ENCODE measurements at regions not wholly inside any gene's neighbourhood (a gene's known extent, or its start where the extent isn't known, plus 50 kb on each side); places are given as distances from the start of the nearest gene placed in this dataset.

DNA sequence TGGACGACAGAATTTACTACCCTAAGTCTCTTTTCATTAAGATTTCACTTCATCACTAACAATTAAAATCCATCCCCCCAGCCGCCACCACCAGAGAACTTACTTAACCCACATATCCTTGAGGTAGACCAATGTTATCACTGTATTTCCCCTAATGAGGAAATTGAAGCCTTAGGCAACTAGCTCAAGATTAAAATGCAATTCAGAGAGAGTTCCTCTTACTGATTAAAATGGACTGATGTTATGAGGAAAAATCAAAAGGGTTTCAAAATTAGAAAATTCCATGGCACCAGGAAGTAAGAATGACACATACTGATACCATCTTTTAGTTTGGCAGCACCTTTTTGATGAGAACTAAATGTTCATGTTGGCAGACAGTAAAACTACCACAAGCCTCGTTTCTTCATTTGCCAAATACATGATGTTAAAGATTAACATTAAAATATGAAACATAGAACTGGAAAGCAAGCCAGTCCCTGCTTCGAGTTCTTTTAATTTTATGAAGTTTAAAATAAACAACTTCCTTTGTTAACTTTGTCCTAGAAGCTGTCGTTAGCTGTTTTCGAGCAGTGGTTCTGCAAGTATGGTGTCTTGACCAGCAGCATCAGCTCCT lies 69.3 kb upstream of the CCDC160 start:
- Histone ChIP-seq H3K4me3 (ENCODE audit: low read depth, low read length) (no peak overlapping the region), H3K36me3 (replicated peaks) (no peaks in the 10 kb centered on the region), H3K27me3 (replicated peaks) (no peaks in the 10 kb centered on the region), H3K27ac (no peak overlapping the region)
- in situ Hi-C loops (cut with HindIII; ENCODE audit: low pct_ligation_motif_present, low sequenced_read_pairs): no loop called here
- no peak for DNase-seq
- TF ChIP-seq CTCF (IDR thresholded peaks at IDR 0.05; ENCODE audit: low read depth, low read length, missing control alignments): no peak

DNA sequence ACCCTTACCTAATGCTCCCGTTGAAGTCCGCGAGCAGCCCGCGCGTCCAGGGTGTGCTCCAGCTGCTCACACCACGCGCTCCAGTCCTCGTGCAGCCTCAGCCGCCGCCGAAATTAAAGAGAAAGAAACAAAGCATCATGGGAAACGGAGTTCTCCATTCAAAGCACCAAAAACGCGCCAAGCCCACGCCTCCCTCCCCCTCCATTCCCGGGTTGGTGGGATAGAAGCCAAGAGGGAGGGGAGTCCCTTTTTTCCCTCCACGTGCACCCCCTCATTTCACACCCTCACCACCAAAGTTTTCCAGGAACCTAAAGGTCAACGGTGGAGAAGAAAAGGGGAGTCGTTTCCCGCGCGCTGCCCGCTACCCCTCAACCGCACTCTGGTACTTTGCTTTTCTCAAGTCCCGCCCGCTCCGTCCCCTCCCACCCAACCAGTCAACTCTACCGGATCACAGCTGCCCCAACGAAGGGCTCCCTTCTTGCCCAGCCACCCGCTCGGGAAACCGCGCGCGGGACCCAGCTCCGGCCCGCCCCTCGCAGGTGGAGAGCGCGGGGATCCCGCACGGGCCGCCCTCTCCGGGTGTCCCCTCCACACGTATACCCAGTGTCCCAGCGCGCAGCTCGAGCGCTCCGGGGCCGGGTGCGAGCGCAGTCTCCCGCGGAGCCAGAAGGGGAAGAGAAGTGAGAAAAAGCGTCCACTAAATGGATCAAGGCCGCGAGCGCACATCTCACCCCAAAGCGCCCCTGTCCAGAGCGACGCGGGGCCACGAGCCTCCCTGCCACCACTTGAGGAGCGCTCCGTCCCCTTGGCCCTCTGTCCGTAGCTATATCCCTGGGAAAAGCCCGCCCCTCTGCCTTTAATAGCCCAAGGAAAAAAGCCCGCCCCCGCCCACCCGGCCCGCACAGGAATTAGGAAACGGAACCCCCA lies 65.1 kb upstream of the CCDC160 start:
- Histone ChIP-seq H3K27me3 (replicated peaks) (peaks cover 9% of the 10 kb centered on the region), H3K36me3 (replicated peaks) (no peaks in the 10 kb centered on the region), H3K4me3 (ENCODE audit: low read depth, low read length) (peak overlapping the region; percentile 39), H3K27ac (no peak overlapping the region)
- no peak for DNase-seq
- in situ Hi-C loops (cut with HindIII; ENCODE audit: low pct_ligation_motif_present, low sequenced_read_pairs): no loop called here
- no peak for TF ChIP-seq CTCF (IDR thresholded peaks at IDR 0.05; ENCODE audit: low read depth, low read length, missing control alignments)

- no peak for DNase-seq
- peak overlapping the region; percentile 39 for H3K4me3 ChIP-seq (ENCODE audit: low read depth, low read length)
- in situ Hi-C loops (cut with HindIII; ENCODE audit: low pct_ligation_motif_present, low sequenced_read_pairs): no loop called here
- H3K27me3 ChIP-seq (replicated peaks): peaks cover 9% of the 10 kb centered on the region
- no peak overlapping the region for H3K27ac ChIP-seq
- TF ChIP-seq CTCF (IDR thresholded peaks at IDR 0.05; ENCODE audit: low read depth, low read length, missing control alignments): no peak
- no peaks in the 10 kb centered on the region for H3K36me3 ChIP-seq (replicated peaks)
Measured at GRCh38 chrX:134172588-134173259, 64.3 kb upstream of the CCDC160 start.

DNA sequence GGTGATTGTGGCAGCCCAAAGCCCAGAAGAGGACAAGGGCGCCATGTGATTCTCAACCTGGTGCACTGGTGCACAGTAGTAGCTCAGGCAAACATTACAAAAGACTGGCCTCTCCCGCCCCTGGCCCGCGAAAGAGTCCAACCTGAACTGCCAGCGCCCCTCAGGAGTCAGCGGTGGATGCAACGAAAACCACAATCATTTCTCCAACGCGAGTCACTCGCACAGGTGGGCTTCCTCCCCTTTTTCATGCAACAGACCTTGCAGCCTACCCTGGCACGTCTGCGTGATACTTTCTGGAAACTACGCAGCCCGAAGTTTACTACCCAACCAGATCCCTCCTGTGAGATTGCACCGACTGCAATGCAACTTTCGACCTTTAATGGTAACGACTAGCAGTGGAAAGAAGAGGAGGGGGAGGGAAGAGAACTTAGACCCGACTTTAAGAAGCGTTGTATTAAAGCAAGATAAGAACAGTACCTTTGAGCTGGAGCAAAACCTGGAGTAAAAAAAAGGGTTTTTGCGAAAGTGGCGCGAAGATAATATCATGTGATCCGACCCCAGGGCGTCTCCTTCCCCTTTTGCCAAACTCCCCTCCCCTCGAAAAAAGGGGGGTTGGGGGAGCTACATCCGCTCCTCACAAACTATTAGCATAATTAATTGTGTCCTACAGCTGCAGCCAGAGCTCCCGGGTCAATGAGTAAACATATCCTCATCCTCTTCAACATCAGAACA lies 63.3 kb upstream of the CCDC160 start:
- H3K4me3 ChIP-seq (ENCODE audit: low read depth, low read length): no peak overlapping the region
- H3K27ac ChIP-seq: no peak overlapping the region
- in situ Hi-C loops (cut with HindIII; ENCODE audit: low pct_ligation_motif_present, low sequenced_read_pairs): no loop called here
- no peak for DNase-seq
- peaks cover 9% of the 10 kb centered on the region for H3K27me3 ChIP-seq (replicated peaks)
- H3K36me3 ChIP-seq (replicated peaks): no peaks in the 10 kb centered on the region
- TF ChIP-seq CTCF (IDR thresholded peaks at IDR 0.05; ENCODE audit: low read depth, low read length, missing control alignments): no peak

DNA sequence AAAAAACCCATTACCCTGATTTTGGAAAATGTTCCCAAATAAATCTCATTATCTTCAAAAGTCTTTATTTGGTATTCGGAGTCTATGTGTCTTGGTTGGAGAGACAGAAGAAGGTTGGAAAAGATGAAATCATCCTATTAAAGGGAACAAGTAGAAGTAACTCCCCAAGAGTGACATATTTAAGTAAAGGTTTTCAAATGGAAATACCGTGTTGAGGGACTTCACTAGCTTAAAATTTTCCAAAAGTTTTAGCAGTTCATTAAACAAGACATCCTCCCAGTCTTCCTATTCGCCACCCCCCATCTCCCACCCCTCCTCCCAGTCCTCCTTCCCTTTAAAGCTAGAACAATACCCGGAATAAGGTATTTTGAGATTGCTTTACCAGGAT lies 62.7 kb upstream of the CCDC160 start:
- in situ Hi-C loops (cut with HindIII; ENCODE audit: low pct_ligation_motif_present, low sequenced_read_pairs): no loop called here
- no peak for DNase-seq
- H3K27me3 ChIP-seq (replicated peaks): peaks cover 9% of the 10 kb centered on the region
- no peak for TF ChIP-seq CTCF (IDR thresholded peaks at IDR 0.05; ENCODE audit: low read depth, low read length, missing control alignments)
- H3K27ac ChIP-seq: no peak overlapping the region
- H3K36me3 ChIP-seq (replicated peaks): no peaks in the 10 kb centered on the region
- no peak overlapping the region for H3K4me3 ChIP-seq (ENCODE audit: low read depth, low read length)
